ENCODE measurements at regions not wholly inside any gene's neighbourhood (a gene's known extent, or its start where the extent isn't known, plus 50 kb on each side); places are given as distances from the start of the nearest gene placed in this dataset.

GRCh38 chr2:151106805-151107506, 154.7 kb downstream of the RBM43 start:
- no peak for DNase-seq (ENCODE audit: low read depth)
- no peak overlapping the region for H3K4me3 ChIP-seq (ENCODE audit: low read depth, low read length)
- TF ChIP-seq CTCF (IDR thresholded peaks at IDR 0.05; ENCODE audit: low read depth, low read length, missing control alignments): no peak

GRCh38 chr2:151103551-151103950, 158.1 kb downstream of the RBM43 start:
- no peak overlapping the region for H3K4me3 ChIP-seq (ENCODE audit: low read depth, low read length)
- no peak for TF ChIP-seq CTCF (IDR thresholded peaks at IDR 0.05; ENCODE audit: low read depth, low read length, missing control alignments)
- DNase-seq (ENCODE audit: low read depth): no peak

- DNase-seq (ENCODE audit: low read depth): no peak
- no peak overlapping the region for H3K4me3 ChIP-seq (ENCODE audit: low read depth, low read length)
- TF ChIP-seq CTCF (IDR thresholded peaks at IDR 0.05; ENCODE audit: low read depth, low read length, missing control alignments): no peak
Measured at GRCh38 chr2:151102226-151102625, 159.4 kb downstream of the RBM43 start.

GRCh38 chr2:151098841-151099240, 162.8 kb downstream of the RBM43 start:
- DNase-seq (ENCODE audit: low read depth): no peak
- TF ChIP-seq CTCF (IDR thresholded peaks at IDR 0.05; ENCODE audit: low read depth, low read length, missing control alignments): no peak

GRCh38 chr2:151097895-151098294, 163.8 kb downstream of the RBM43 start:
- DNase-seq (ENCODE audit: low read depth): no peak
- no peak overlapping the region for H3K4me3 ChIP-seq (ENCODE audit: low read depth, low read length)
- TF ChIP-seq CTCF (IDR thresholded peaks at IDR 0.05; ENCODE audit: low read depth, low read length, missing control alignments): no peak

More at GRCh38 chr2:151098841-151099240, 162.8 kb downstream of the RBM43 start:
- H3K4me3 ChIP-seq (ENCODE audit: low read depth, low read length): no peak overlapping the region

GRCh38 chr2:151097128-151097527, 164.5 kb downstream of the RBM43 start:
- no peak overlapping the region for H3K4me3 ChIP-seq (ENCODE audit: low read depth, low read length)
- no peak for TF ChIP-seq CTCF (IDR thresholded peaks at IDR 0.05; ENCODE audit: low read depth, low read length, missing control alignments)
- no peak for DNase-seq (ENCODE audit: low read depth)

GRCh38 chr2:151096235-151096634, 165.4 kb downstream of the RBM43 start:
- DNase-seq (ENCODE audit: low read depth): no peak
- no peak for TF ChIP-seq CTCF (IDR thresholded peaks at IDR 0.05; ENCODE audit: low read depth, low read length, missing control alignments)
- no peak overlapping the region for H3K4me3 ChIP-seq (ENCODE audit: low read depth, low read length)

Measured in GM12864 (cell line).